GM19240 (cell line): ENCODE measurements at regions not wholly inside any gene's neighbourhood (a gene's known extent, or its start where the extent isn't known, plus 50 kb on each side); places are given as distances from the start of the nearest gene placed in this dataset.
"Not testable (repeated sequence)": the region's sequence is repeated elsewhere in the genome, so short reads cannot be mapped to it uniquely, and the experiment has no call there.

Experiments
- DNase-seq: peaks from one replicate; pipeline ENCODE4 v3.0.0; 2011; ENCODE audit warnings: low spot score; ENCODE audit not compliant: insufficient read length

DNA sequence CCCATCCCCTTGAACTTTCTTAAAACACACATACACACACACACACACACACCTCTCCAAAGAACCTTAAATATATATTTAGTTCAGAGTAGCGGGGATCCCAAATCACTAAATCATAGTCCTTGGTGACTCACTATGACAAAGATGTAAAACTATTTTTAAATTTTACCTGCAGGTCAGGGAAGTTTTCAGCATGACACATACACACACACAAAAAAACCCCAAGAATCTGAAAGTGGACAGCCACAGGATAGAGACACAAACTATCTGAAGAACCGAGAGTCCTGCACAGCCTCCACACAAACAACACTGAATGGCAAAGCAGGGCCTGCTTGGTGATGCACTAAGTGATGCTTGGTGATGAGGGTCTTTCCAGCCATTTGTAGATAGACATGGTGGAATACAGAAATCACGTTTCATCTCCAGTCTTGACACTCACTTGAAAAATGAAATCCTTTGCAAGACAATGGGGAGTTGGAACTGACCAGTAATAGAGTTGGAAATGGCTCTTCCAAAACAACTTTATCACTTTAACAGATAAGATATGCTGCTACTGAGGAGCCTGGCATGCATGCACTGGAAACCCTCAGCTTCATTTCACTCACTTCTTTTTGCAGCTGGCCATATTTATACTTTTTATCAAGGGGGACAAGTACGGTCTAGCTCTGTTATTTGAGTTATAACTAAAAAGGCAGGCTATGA lies 307.3 kb downstream of the RAPGEF2 start:
- DNase-seq, result no peak

- no peak for DNase-seq
Measured at GRCh38 chr4:159410891-159411290, 308.0 kb downstream of the RAPGEF2 start.

GRCh38 chr4:159413306-159413943 lies 310.5 kb downstream of the RAPGEF2 start:
- DNase-seq, result no peak

GRCh38 chr4:159414305-159414704 lies 311.4 kb downstream of the RAPGEF2 start:
- no peak for DNase-seq

DNA sequence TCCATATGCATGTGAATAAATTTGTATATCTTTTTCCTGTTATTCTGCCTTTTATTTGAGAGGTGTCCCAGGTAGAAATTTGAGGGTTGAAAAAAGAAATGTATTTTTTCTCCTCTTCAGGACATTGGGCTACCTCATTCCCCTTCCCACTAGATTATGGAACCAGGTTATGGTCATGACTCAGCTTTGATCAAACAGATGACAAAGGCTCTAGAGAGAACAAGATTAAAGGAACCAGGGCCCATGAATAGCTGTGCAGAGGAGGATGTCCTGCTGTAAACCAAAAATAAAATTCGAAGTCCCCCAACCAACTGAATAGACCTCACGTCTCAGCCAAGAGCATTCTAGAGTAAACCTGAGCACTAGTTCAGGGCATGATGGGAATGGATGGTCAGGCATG lies 313.2 kb downstream of the RAPGEF2 start:
- DNase-seq, result no peak

DNA sequence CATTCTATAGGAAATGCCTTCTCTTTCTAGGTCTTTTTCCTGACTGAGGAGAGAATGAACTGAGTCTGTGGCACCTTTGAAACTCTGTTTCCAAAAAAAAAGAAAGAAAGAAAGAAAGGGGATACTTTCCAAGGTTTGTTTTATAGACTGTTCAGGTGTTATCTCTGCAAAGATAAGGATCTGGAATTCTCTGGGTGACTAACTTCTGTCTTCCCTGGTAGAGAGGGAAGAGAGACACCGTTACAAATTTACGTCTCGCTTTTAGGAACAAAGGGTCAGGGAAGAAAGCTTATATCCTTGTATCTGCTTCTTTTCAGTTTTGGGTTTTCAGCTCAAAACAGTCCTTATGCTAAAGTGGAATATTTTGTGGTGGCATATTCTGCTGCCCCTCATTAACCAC lies 314.1 kb downstream of the RAPGEF2 start:
- no peak for DNase-seq

DNA sequence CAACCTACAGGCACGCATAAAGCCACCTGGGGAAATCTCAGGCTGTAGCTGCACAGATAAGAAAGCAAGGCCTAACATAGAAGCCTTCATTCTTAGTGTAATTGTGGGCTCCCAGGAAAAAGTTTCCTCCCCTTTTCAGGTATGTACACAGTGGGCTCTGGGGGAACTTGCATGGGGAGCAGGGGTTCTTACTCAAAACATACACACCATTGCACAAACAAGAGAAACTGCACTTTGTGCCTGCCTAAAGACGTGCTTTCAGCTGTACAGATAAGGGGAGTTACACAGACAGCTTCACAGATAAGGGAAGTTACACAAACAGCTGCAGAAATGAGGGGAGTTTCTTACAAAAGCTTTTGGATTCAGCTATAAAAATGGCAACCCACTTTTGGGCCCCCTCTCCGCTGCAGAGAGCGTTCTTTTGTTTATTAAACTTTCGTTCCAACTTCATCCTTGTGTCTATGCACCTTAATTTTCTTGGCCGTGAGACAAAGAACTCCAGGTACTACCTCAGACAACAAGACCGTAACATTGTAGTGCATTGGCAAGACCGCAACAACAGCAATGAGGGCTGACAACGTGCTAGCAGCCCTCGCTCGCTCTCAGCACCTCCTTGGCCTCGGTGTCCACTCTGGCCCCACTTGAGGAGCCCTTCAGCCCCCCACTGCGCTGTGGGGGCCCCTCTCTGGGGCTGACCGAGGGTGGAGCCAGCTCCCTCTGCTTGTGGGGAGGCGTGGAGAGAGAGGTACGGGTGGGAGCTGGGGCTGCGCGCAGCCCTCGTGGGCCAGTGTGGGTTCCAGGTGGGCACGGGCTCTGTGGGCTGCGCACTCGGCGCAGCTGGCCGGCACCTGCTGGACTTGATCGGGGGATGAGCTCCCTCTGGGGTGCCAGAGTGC lies 317.5 kb downstream of the RAPGEF2 start:
- no peak for DNase-seq

DNA sequence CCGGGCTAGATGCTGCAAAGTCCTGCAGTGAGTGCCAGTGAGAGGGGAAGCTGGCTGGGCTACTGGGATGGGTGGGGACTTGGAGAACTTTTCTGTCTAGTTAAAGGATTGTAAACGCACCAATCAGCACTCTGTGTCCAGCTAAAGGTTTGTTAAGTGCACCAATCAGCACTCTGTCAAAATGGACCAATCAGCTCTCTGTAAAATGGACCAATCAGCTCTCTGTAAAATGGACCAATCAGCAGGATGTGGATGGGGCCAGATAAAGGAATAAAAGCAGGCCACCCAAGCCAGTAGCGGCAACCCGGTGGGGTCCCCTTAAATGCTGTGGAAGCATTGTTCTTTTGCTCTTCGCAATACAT lies 318.2 kb downstream of the RAPGEF2 start:
- DNase-seq, result not testable (repeated sequence)

DNA sequence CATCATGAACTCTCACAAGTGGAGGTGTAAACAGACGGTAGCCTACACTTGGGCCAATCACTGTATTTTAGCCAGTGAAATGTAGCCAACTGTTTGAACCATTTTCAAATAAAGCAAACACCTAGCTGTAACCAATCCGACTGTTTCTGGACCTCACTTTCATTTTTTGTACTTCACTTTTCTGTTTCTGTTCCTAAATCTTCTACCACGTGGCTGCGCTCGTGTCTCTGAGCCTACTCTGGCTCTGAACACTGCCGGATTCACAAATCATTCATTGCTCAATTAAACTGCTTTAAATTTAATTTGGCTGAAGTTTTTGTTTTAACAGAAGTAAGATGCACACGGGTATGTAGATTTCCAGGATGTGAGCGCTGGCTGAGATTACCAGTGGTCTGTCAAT lies 319.1 kb downstream of the RAPGEF2 start:
- DNase-seq, result no peak

GRCh38 chr4:159422626-159423025 lies 319.7 kb downstream of the RAPGEF2 start:
- DNase-seq, result no peak

GRCh38 chr4:159425737-159426305 lies 322.9 kb downstream of the RAPGEF2 start:
- no peak for DNase-seq

- no peak for DNase-seq
Measured at GRCh38 chr4:159428293-159428692, 325.4 kb downstream of the RAPGEF2 start.

GRCh38 chr4:159428975-159429692 lies 326.3 kb downstream of the RAPGEF2 start:
- DNase-seq, result no peak

GRCh38 chr4:159429693-159430035 lies 326.8 kb downstream of the RAPGEF2 start:
- DNase-seq, result no peak

DNA sequence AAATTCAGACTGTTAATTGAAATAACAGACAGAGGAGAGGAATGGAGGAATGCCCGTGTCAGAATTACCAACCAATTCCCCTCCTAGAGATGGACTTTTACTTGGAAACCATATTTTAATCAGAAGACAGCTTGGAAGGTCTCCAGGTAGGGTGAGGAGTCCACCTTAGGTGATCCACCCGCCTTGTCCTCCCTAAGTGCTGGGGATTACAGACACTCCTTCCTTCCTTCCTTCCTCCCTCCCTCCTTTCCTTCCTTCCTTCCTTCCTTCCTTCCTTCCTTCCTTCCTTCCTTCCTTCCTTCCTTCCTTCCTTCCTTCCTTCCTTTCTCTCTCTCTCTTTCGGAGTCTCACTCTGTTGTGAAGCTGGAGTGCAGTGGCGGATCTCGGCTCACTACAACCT lies 328.0 kb downstream of the RAPGEF2 start:
- DNase-seq, result no peak

DNA sequence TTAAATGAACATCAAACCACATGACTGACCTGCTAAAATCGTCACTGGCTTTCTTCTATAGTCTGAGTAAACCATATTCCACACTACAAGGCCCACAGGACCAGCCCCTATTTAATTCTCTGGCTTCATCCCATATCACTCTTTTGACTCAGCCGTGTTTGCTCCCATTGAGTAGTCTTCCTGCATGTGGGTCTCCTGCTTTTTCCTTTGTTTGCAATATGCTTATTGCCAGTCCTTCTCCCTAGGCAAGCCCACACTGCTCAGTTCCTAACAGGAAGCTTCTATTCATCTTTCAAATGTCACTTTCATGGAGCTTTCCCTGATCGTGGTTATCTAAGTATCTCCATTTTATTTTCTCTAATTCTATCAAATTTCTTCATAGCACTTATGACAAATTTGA lies 329.6 kb downstream of the RAPGEF2 start:
- DNase-seq, result no peak

- no peak for DNase-seq
Measured at GRCh38 chr4:159433337-159433736, 330.5 kb downstream of the RAPGEF2 start.

DNA sequence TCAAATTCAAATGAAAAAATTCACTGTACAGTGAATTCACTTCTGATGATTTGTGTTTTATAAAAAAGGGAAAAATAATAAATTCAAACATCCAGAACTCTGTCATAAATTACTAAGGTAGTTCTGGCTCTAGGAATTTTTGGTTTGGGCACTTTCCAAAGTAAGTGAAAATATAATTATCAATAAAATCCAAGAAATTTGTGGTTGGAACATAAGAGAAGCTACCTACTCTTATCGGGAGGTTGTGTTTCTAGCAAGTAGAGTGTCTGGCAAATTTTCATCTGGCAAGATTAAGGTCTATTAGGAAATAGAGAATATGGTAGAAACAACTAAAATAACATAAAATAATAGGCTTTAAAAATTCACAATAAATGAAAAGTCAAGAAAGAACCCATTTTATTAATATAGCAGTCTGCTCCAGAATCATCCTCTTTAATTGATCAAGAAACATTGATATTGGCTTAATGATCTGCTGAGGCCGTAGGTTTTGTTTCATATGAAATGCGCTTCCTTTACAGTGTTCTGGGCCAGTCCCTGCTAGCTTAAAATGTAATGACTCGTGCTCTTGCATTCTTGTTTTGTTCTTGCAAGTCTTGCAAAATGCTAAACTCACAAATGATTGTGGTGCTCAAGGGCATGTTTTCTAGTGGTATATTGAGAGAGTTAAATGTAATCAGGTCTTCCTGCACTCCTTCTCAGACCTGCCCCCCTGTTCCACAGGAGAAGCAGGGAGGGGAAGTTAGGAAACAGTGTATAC lies 331.4 kb downstream of the RAPGEF2 start:
- DNase-seq, result no peak

GRCh38 chr4:159434871-159435241 lies 332.0 kb downstream of the RAPGEF2 start:
- no peak for DNase-seq

DNA sequence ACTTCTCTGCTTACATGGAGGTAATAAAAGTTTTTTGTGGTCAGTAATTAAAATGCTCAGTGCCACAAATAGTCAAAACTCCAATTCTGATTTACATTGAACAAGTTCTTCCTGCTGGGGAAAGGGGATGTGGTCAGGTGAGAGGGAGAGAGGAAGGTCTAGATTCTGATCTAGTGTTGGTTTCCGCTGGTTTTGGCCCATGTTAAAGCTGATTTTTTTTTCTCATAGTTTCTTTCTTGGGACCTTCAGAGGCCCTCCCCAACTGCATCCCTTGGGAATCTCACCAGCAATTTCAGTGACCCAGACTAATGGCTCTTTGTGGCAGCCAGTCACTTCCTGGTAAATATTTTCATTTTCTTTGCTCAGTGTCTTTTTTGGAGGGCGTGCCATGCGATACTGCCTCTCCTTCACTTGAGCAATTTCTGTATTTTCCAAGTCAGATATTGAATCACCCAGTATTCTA lies 332.7 kb downstream of the RAPGEF2 start:
- DNase-seq, result no peak

DNA sequence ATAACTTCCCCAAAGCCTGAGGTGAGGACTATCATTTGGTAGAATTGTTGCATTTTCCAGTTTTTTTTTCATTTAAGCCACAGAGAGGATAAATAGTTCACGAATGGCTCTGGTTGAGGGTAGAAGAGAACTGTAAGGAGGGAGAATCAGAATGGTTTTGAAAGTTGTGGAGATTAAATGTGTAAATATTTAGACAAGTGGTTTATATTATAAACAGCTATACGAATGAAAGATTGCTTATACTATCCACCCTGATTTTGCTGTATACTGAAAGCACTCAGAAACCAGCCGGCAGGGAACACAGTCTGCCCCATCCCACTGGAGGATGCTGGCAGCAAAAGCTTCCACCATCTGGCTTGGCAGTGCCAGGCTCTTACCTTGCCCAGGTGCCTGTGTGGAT lies 341.1 kb downstream of the RAPGEF2 start:
- no peak for DNase-seq
